Lower leg skin (tissue), 3 donors: ENCODE measurements at regions not wholly inside any gene's neighbourhood (a gene's known extent, or its start where the extent isn't known, plus 50 kb on each side); places are given as distances from the start of the nearest gene placed in this dataset.

Source experiments
- CTCF ChIP-seq, 3 donors: fragments of 450-650 bp; IDR thresholded peaks; one replicate each; pipeline ENCODE4 v1.5.1; 2016; ENCODE audit warnings: antibody characterized with exemption in 3 of 3, mild to moderate bottlenecking in 3 of 3, moderate library complexity in 2 of 3
- POLR2A ChIP-seq, 2 donors: fragments of 450-650 bp; IDR thresholded peaks; one replicate each; pipeline ENCODE4 v1.6.1; 2016 to 2017; ENCODE audit warnings: antibody characterized with exemption in 2 of 2, mild to moderate bottlenecking in 1 of 2, moderate library complexity in 1 of 2

GRCh38 chr7:94100723-94101345 is 96.7 kb upstream of the BET1 start:
- TF ChIP-seq POLR2A (IDR thresholded peaks at IDR 0.05) = no peak
- no peak for TF ChIP-seq CTCF (IDR thresholded peaks at IDR 0.05)
